K562 (cell line): ENCODE measurements at regions not wholly inside any gene's neighbourhood (a gene's known extent, or its start where the extent isn't known, plus 50 kb on each side); places are given as distances from the start of the nearest gene placed in this dataset.

Experiments used
- ATAC-seq: fragments of 200-7000 bp; cut with Tn5 transposase; 3 replicates; pipeline ENCODE4 v1.9.1; 2020; ENCODE audit warnings: moderate library complexity
- BruUV-seq: library from RNA; stranded (reverse); fragments of 400-500 nt; replicated peaks from 2 replicates; lab custom pipeline; 2021; lab: Mats Ljungman, UMichigan
- CTCF ChIA-PET: fragments of 300-600 bp; formaldehyde crosslinking; extraction: SDS; loops from one replicate; lab custom pipeline; 2021; ENCODE audit warnings: low intra/inter-chr PET ratio; lab: Yijun Ruan, JAX
- POLR2A ChIA-PET: fragments of 300-600, 350-650 bp; sonication (Branson Sonifier 250); formaldehyde crosslinking; extraction: SDS; loops from one replicate; lab custom pipeline; 2021; ENCODE audit warnings: antibody characterized with exemption, inconsistent platforms; lab: Yijun Ruan, JAX
- DNase-seq, 4 experiments: peaks; one replicate each; pipeline versions ENCODE4 v3.0.0 to v3.0.0-alpha.2; 2011 to 2018; ENCODE audit warnings: low spot score in 3 of 4, mixed read lengths in 3 of 4; ENCODE audit errors: extremely low read depth in 1 of 4
- FAIRE-seq: peaks from 2 replicates; lab custom pipeline; 2011; peaks lifted over from hg19 to GRCh38; lab: Jason Lieb, UNC
- H2AFZ ChIP-seq: 2 replicates; pipeline ENCODE4 v1.6.0; 2011; ENCODE audit warnings: low read depth, low read length, control low read depth, inconsistent platforms
- H3K27ac ChIP-seq: fragments of 200-600 bp; 3 replicates; pipeline ENCODE4 v1.8.0; 2011; ENCODE audit warnings: low read depth, mild to moderate bottlenecking, control low read depth, inconsistent platforms, low read length, moderate library complexity, mixed read lengths; ENCODE audit errors: extremely low read depth
- H3K27me3 ChIP-seq, 2 experiments: fragments of 300-600 bp in 1 of 2; 2 replicates in 1 of 2; 3 replicates in 1 of 2; pipeline versions ENCODE4 v1.6.0 to v1.8.0; 2011; ENCODE audit warnings: inconsistent platforms in 2 of 2, low read length in 2 of 2, mild to moderate bottlenecking in 1 of 2, mixed read lengths in 1 of 2, moderate library complexity in 1 of 2; ENCODE audit not compliant: control insufficient read depth in 2 of 2, insufficient read depth in 2 of 2
- H3K36me3 ChIP-seq: fragments of 300-600 bp; 3 replicates; pipeline ENCODE4 v1.8.0; 2011; ENCODE audit warnings: mild to moderate bottlenecking, low read length, inconsistent platforms; ENCODE audit not compliant: control insufficient read depth, insufficient read depth
- H3K4me1 ChIP-seq, 2 experiments: fragments of 200-600 bp in 1 of 2; replicated peaks in 1 of 2; 2 replicates in 1 of 2; 3 replicates in 1 of 2; pipeline versions ENCODE4 v1.5.1 to v1.8.0; 2011; ENCODE audit warnings: inconsistent platforms in 2 of 2, low read length in 2 of 2, mild to moderate bottlenecking in 1 of 2, mixed read lengths in 1 of 2, moderate library complexity in 1 of 2; ENCODE audit not compliant: control insufficient read depth in 2 of 2, insufficient read depth in 2 of 2
- H3K4me2 ChIP-seq: 2 replicates; pipeline ENCODE4 v1.6.1; 2011; ENCODE audit warnings: low read length, control low read depth, inconsistent platforms, mixed read lengths; ENCODE audit not compliant: insufficient read depth
- H3K4me3 ChIP-seq: fragments of 200-600 bp; sonication (generic), shearing (Covaris generic); 2 replicates; pipeline ENCODE4 v1.5.1; 2016; ENCODE audit warnings: control low read depth, inconsistent platforms
- H3K79me2 ChIP-seq: fragments of 200-600 bp; 3 replicates; pipeline ENCODE4 v1.8.0; 2011; ENCODE audit warnings: low read length, inconsistent platforms; ENCODE audit not compliant: control insufficient read depth, insufficient read depth
- H3K9ac ChIP-seq, 2 experiments: 2 replicates each; pipeline versions ENCODE4 v1.6.0 to v1.6.1; 2011; ENCODE audit warnings: low read depth in 2 of 2, low read length in 2 of 2, control low read depth in 1 of 2, inconsistent platforms in 1 of 2, mild to moderate bottlenecking in 1 of 2, mixed read lengths in 1 of 2; ENCODE audit not compliant: insufficient read depth in 1 of 2
- H3K9me1 ChIP-seq: one replicate; pipeline ENCODE4 v1.6.0; 2011; ENCODE audit warnings: inconsistent platforms, mild to moderate bottlenecking, low read length, moderate library complexity; ENCODE audit not compliant: control insufficient read depth, insufficient read depth
- H3K9me3 ChIP-seq: replicated peaks from 2 replicates; pipeline ENCODE4 v1.5.1; 2011; ENCODE audit warnings: low read depth, low read length, inconsistent platforms; ENCODE audit not compliant: control insufficient read depth, insufficient read depth
- H4K20me1 ChIP-seq: replicated peaks from 2 replicates; pipeline ENCODE4 v1.6.1; 2011; ENCODE audit warnings: low read length, inconsistent platforms, mixed read lengths; ENCODE audit not compliant: control insufficient read depth, insufficient read depth
- ASH1L ChIP-seq: fragments of 450-650 bp; IDR thresholded peaks from 2 replicates; pipeline ENCODE4 v1.6.1; 2018; ENCODE audit warnings: borderline replicate concordance, mild to moderate bottlenecking, low read depth; ENCODE audit not compliant: partially characterized antibody
- CBFA2T3 ChIP-seq: fragments of 450-650 bp; IDR thresholded peaks from 2 replicates; pipeline ENCODE4 v1.6.1; 2017
- CREB1 ChIP-seq, 2 experiments: sonication (generic) in 1 of 2; formaldehyde crosslinking in 1 of 2; IDR thresholded peaks; 2 replicates each; pipeline versions ENCODE4 v1.6.1 to v1.8.0; 2012 to 2022; ENCODE audit warnings: inconsistent platforms in 1 of 2, mild to moderate bottlenecking in 1 of 2, missing genetic modification reagents in 1 of 2, moderate library complexity in 1 of 2
- DIDO1 ChIP-seq: fragments of 450-650 bp; IDR thresholded peaks from 2 replicates; pipeline ENCODE4 v1.6.1; 2016; ENCODE audit warnings: low read depth, missing biosample characterization, missing genetic modification characterization
- EP300 ChIP-seq: IDR thresholded peaks from 2 replicates; pipeline ENCODE4 v1.6.1; 2012; ENCODE audit warnings: low read length, improper control_type of control experiment
- GATA2 ChIP-seq: sonication (generic); formaldehyde crosslinking; IDR thresholded peaks from 2 replicates; pipeline ENCODE4 v1.4.0; 2020; ENCODE audit warnings: mild to moderate bottlenecking, missing genetic modification reagents
- HDAC1 ChIP-seq, 2 experiments: fragments of 450-650 bp; IDR thresholded peaks; 2 replicates each; pipeline ENCODE4 v1.6.1; 2016 to 2017; ENCODE audit warnings: inconsistent platforms in 1 of 2, mild to moderate bottlenecking in 1 of 2, moderate library complexity in 1 of 2
- MNT ChIP-seq, 2 experiments: fragments of 450-650 bp; conservative IDR thresholded peaks; 2 replicates each; pipeline ENCODE4 v1.6.1; 2017; ENCODE audit warnings: mild to moderate bottlenecking in 2 of 2, moderate library complexity in 2 of 2
- NR2C1 ChIP-seq, 2 experiments: fragments of 450-650 bp; IDR thresholded peaks; 2 replicates each; pipeline ENCODE4 v1.6.1; 2017; ENCODE audit warnings: mild to moderate bottlenecking in 2 of 2, antibody characterized with exemption in 1 of 2, inconsistent platforms in 1 of 2, missing compliant biosample characterization in 1 of 2, missing genetic modification characterization in 1 of 2
- PHB2 ChIP-seq: fragments of 450-650 bp; IDR thresholded peaks from 2 replicates; pipeline ENCODE4 v1.6.1; 2017; ENCODE audit warnings: low read depth
- PHTF2 ChIP-seq: fragments of 250-450 bp; sonication (Bioruptor Pico); IDR thresholded peaks from 2 replicates; pipeline ENCODE4 v1.5.0; 2021; ENCODE audit warnings: mild to moderate bottlenecking
- RCOR1 ChIP-seq, 2 experiments: IDR thresholded peaks; 2 replicates each; pipeline ENCODE4 v1.6.1; 2012; ENCODE audit warnings: low read depth in 2 of 2, low read length in 2 of 2, borderline replicate concordance in 1 of 2, improper control_type of control experiment in 1 of 2
- SMARCA4 ChIP-seq: fragments of 450-650 bp; IDR thresholded peaks from 2 replicates; pipeline ENCODE4 v1.6.1; 2016
- SMARCB1 ChIP-seq: IDR thresholded peaks from 2 replicates; pipeline ENCODE4 v1.6.1; 2011; ENCODE audit warnings: improper control_type of control experiment, low read depth; ENCODE audit not compliant: insufficient read length
- WHSC1 ChIP-seq: IDR thresholded peaks from one replicate; pipeline ENCODE4 v1.6.1; 2012; ENCODE audit warnings: low read length, control low read depth, inconsistent platforms
- YY1 ChIP-seq, 3 experiments: IDR thresholded peaks; 2 replicates each; pipeline ENCODE4 v1.6.1; 2011; ENCODE audit warnings: low read length in 2 of 3, mild to moderate bottlenecking in 2 of 3, moderate library complexity in 2 of 3, borderline replicate concordance in 1 of 3, control low read depth in 1 of 3, low read depth in 1 of 3; ENCODE audit not compliant: insufficient read depth in 3 of 3, insufficient replicate concordance in 2 of 3, control insufficient read depth in 1 of 3, insufficient read length in 1 of 3; ENCODE audit errors: extremely low read depth in 1 of 3
- ZC3H8 ChIP-seq: fragments of 450-650 bp; IDR thresholded peaks from 2 replicates; pipeline ENCODE4 v1.6.1; 2017
- ZNF778 ChIP-seq: fragments of 450-650 bp; formaldehyde crosslinking; IDR thresholded peaks from 2 replicates; pipeline ENCODE4 v1.4.0; 2020; ENCODE audit warnings: mild to moderate bottlenecking, moderate library complexity
- ZNF780A ChIP-seq: fragments of 250-450 bp; sonication (Bioruptor Pico); IDR thresholded peaks from 2 replicates; pipeline ENCODE4 v1.5.0; 2021; ENCODE audit warnings: mild to moderate bottlenecking
- WGBS: fragments of 100-300 bp; shearing (Covaris generic); methylation state at CpG from one replicate; pipeline ENCODE4 v1.1.6; 2016; ENCODE audit warnings: low coverage, mixed read lengths; ENCODE audit not compliant: insufficient coverage; ENCODE audit errors: missing lambda C conversion rate; 5-methylcytosine and 5-hydroxymethylcytosine counted together
- in situ Hi-C: fragments of 300-500 bp; cut with MboI; formaldehyde crosslinking; loops from 4 replicates; pipeline ENCODE4 v1.15.0; 2018; ENCODE audit warnings: inconsistent platforms, mixed read lengths
- intact Hi-C: fragments of 100-400 bp; cut with micrococcal nuclease; formaldehyde crosslinking; loops from 2 replicates; pipeline ENCODE4 v1.14.2; 2022
- TF ChIP-seq, protein P1 (sequence below): fragments of 150-350 bp; conservative IDR thresholded peaks from 2 replicates; pipeline ENCODE4 v1.6.1; 2014; ENCODE audit warnings: low read length

DNA sequence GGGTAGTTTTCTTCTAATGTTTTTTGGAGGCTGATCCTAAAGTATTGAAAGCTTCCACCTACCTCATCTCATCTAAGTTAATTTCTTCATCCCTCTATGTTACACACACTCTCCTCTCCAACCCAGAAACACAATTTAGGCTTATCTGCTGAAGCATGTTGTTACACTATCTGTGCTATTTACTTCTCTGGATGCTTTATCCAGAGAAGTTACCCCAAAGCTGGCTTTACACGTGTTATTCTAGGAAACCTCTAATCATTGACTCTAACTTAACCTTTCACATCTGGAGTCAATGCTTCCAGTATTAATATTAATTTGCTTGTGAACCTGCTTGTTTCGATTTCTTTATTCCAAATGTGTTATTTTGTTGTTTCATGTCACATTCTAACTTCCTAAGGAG is 87.3 kb upstream of the NMU start:
- Histone ChIP-seq H3K36me3 (0 out of 3 replicates have a peak, but pooled peaks cover 2% of the 10 kb centered on the region), H4K20me1 (no peaks in the 10 kb centered on the region), H2AFZ (peak overlapping the region; percentile 64), H3K9me1 (no peaks in the 10 kb centered on the region), H3K9me3 (peaks cover 12% of the 10 kb centered on the region), H3K79me2 (no peaks in the 10 kb centered on the region), H3K27me3 (no peaks in the 10 kb centered on the region), H3K27ac (peak overlapping the region; percentile 3; the same call in 1 of the 3 replicates), H3K9ac (no peak overlapping the region), H3K4me3 (no peak overlapping the region), H3K4me1 (peaks cover 4 to 18% of the 10 kb centered on the region in 2 experiments; a peak in 3 of 5 replicates), H3K4me2 (peak overlapping the region; percentile 27; the same call in 1 of the 2 replicates)
- CTCF ChIA-PET, result no interaction called here
- 20% methylated on average over 2 of the region's 2 CpGs for WGBS
- in situ Hi-C loops, result no loop called here
- ATAC-seq (peak; percentile 69), FAIRE-seq (no peak), DNase-seq (peak in 2 of 4 experiments; percentile 40 to 42)
- BruUV-seq, result no TSS peak
- POLR2A ChIA-PET, result interaction anchor here (1.0 kb wide), 1 partner anchor 12 kb away, joined by 3 read pairs; no protein-coding TSS in a partner anchor
- intact Hi-C loops, result no loop called here
- TF ChIP-seq WHSC1 (no peak), PHB2 (no peak), RCOR1 (IDR thresholded peaks at IDR 0.05; ENCODE audit: borderline replicate concordance in 1 of 2, low read depth in 2 of 2, low read length in 2 of 2) (peak in 1 of 2 experiments; percentile 74; a peak in 2 of 4 replicates), ASH1L (no peak), PHTF2 (CRISPR knock-in tag) (no peak), GATA2 (CRISPR knock-in tag) (no peak), NR2C1 (IDR thresholded peaks at IDR 0.05) (no peak), NR2C1 (tag; IDR thresholded peaks at IDR 0.05) (no peak), HDAC1 (IDR thresholded peaks at IDR 0.05) (0 out of 4 replicates have a peak, but pooled peaks of 1 of the 2 experiments have one; percentile 29), YY1 (IDR thresholded peaks at IDR 0.05; ENCODE audit: borderline replicate concordance in 1 of 3, control insufficient read depth in 1 of 3, extremely low read depth in 1 of 3, insufficient read depth in 3 of 3, insufficient read length in 1 of 3, insufficient replicate concordance in 2 of 3, low read depth in 1 of 3, low read length in 2 of 3) (no peak), DIDO1 (tag) (no peak), SMARCA4 (0 out of 2 replicates have a peak, but pooled peaks have one; percentile 12), MNT (conservative IDR thresholded peaks at IDR 0.05) (peak; percentile 59 to 69; a peak in 3 of 4 replicates), ZNF778 (CRISPR knock-in tag) (no peak), SMARCB1 (no peak), ZC3H8 (no peak), CBFA2T3 (peak; percentile 78), EP300 (peak; percentile 44; the same call in 1 of the 2 replicates), CREB1 (IDR thresholded peaks at IDR 0.05) (no peak), CREB1 (CRISPR knock-in tag; IDR thresholded peaks at IDR 0.05) (no peak), ZNF780A (CRISPR knock-in tag) (no peak)
- TF ChIP-seq, protein P1, sequence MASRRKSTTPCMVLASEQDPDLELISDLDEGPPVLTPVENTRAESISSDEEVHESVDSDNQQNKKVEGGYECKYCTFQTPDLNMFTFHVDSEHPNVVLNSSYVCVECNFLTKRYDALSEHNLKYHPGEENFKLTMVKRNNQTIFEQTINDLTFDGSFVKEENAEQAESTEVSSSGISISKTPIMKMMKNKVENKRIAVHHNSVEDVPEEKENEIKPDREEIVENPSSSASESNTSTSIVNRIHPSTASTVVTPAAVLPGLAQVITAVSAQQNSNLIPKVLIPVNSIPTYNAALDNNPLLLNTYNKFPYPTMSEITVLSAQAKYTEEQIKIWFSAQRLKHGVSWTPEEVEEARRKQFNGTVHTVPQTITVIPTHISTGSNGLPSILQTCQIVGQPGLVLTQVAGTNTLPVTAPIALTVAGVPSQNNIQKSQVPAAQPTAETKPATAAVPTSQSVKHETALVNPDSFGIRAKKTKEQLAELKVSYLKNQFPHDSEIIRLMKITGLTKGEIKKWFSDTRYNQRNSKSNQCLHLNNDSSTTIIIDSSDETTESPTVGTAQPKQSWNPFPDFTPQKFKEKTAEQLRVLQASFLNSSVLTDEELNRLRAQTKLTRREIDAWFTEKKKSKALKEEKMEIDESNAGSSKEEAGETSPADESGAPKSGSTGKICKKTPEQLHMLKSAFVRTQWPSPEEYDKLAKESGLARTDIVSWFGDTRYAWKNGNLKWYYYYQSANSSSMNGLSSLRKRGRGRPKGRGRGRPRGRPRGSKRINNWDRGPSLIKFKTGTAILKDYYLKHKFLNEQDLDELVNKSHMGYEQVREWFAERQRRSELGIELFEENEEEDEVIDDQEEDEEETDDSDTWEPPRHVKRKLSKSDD, result no peak
